ENCODE measurements at regions not wholly inside any gene's neighbourhood (a gene's known extent, or its start where the extent isn't known, plus 50 kb on each side); places are given as distances from the start of the nearest gene placed in this dataset.

GRCh38 chr4:35884714-35885480 is 359.4 kb downstream of the ARAP2 start:
- Histone ChIP-seq H3K9ac (ENCODE audit: low read depth, low read length, poor library complexity, severe bottlenecking) (no peak overlapping the region), H3K27me3 (ENCODE audit: insufficient read depth, low read length, poor library complexity, severe bottlenecking) (no peaks in the 10 kb centered on the region), H3K9me2 (replicated peaks; ENCODE audit: low read depth, low read length) (no peaks in the 10 kb centered on the region), H3K36me3 (ENCODE audit: insufficient read depth, low read length) (no peaks in the 10 kb centered on the region), H3K4me1 (ENCODE audit: insufficient read depth, low read length, poor library complexity, severe bottlenecking) (no peaks in the 10 kb centered on the region), H3K9me3 (ENCODE audit: insufficient read depth, low read depth, low read length) (no peaks in the 10 kb centered on the region), H2AFZ (ENCODE audit: low read length) (no peak overlapping the region), H3K4me2 (ENCODE audit: low read depth, low read length, poor library complexity, severe bottlenecking) (no peak overlapping the region), H4K20me1 (ENCODE audit: insufficient read depth, low read length, poor library complexity, severe bottlenecking) (no peaks in the 10 kb centered on the region), H3K4me3 (ENCODE audit: low read length, poor library complexity, severe bottlenecking) (no peak overlapping the region), H3F3A (ENCODE audit: low read depth) (no peaks in the 10 kb centered on the region), H3K79me2 (ENCODE audit: insufficient read depth, low read length) (no peaks in the 10 kb centered on the region)
- TF ChIP-seq EZH2phosphoT487 (IDR thresholded peaks at IDR 0.05; ENCODE audit: borderline replicate concordance) = no peak
- TF ChIP-seq CTCF (conservative IDR thresholded peaks at IDR 0.05; ENCODE audit: low read length) = no peak

- TF ChIP-seq CTCF (conservative IDR thresholded peaks at IDR 0.05; ENCODE audit: low read length) (no peak), EZH2phosphoT487 (IDR thresholded peaks at IDR 0.05; ENCODE audit: borderline replicate concordance) (no peak)
- H3K4me3 ChIP-seq (ENCODE audit: low read length, poor library complexity, severe bottlenecking) = no peak overlapping the region
- no peak overlapping the region for H3K4me2 ChIP-seq (ENCODE audit: low read depth, low read length, poor library complexity, severe bottlenecking)
- no peak overlapping the region for H2AFZ ChIP-seq (ENCODE audit: low read length)
- peaks cover under 1% of the 10 kb centered on the region for H3K27me3 ChIP-seq (ENCODE audit: insufficient read depth, low read length, poor library complexity, severe bottlenecking)
- H3K9me2 ChIP-seq (replicated peaks; ENCODE audit: low read depth, low read length) = no peaks in the 10 kb centered on the region
- no peaks in the 10 kb centered on the region for H3K79me2 ChIP-seq (ENCODE audit: insufficient read depth, low read length)
- no peaks in the 10 kb centered on the region for H3K4me1 ChIP-seq (ENCODE audit: insufficient read depth, low read length, poor library complexity, severe bottlenecking)
- no peaks in the 10 kb centered on the region for H3K9me3 ChIP-seq (ENCODE audit: insufficient read depth, low read depth, low read length)
- H4K20me1 ChIP-seq (ENCODE audit: insufficient read depth, low read length, poor library complexity, severe bottlenecking) = no peaks in the 10 kb centered on the region
- H3K36me3 ChIP-seq (ENCODE audit: insufficient read depth, low read length) = no peaks in the 10 kb centered on the region
- H3F3A ChIP-seq (ENCODE audit: low read depth) = no peaks in the 10 kb centered on the region
- H3K9ac ChIP-seq (ENCODE audit: low read depth, low read length, poor library complexity, severe bottlenecking) = no peak overlapping the region
These were observed 346.5 kb downstream of the ARAP2 start for GRCh38 chr4:35897808-35898207.

- H3F3A ChIP-seq (ENCODE audit: low read depth) = no peaks in the 10 kb centered on the region
- no peak overlapping the region for H3K4me3 ChIP-seq (ENCODE audit: low read length, poor library complexity, severe bottlenecking)
- no peaks in the 10 kb centered on the region for H3K9me2 ChIP-seq (replicated peaks; ENCODE audit: low read depth, low read length)
- H3K36me3 ChIP-seq (ENCODE audit: insufficient read depth, low read length) = no peaks in the 10 kb centered on the region
- TF ChIP-seq CTCF (conservative IDR thresholded peaks at IDR 0.05; ENCODE audit: low read length) (no peak), EZH2phosphoT487 (IDR thresholded peaks at IDR 0.05; ENCODE audit: borderline replicate concordance) (no peak)
- H3K9me3 ChIP-seq (ENCODE audit: insufficient read depth, low read depth, low read length) = no peaks in the 10 kb centered on the region
- no peak overlapping the region for H3K4me2 ChIP-seq (ENCODE audit: low read depth, low read length, poor library complexity, severe bottlenecking)
- H4K20me1 ChIP-seq (ENCODE audit: insufficient read depth, low read length, poor library complexity, severe bottlenecking) = no peaks in the 10 kb centered on the region
- no peaks in the 10 kb centered on the region for H3K79me2 ChIP-seq (ENCODE audit: insufficient read depth, low read length)
- H3K27me3 ChIP-seq (ENCODE audit: insufficient read depth, low read length, poor library complexity, severe bottlenecking) = peaks cover 9% of the 10 kb centered on the region
- H3K9ac ChIP-seq (ENCODE audit: low read depth, low read length, poor library complexity, severe bottlenecking) = no peak overlapping the region
- H2AFZ ChIP-seq (ENCODE audit: low read length) = no peak overlapping the region
- H3K4me1 ChIP-seq (ENCODE audit: insufficient read depth, low read length, poor library complexity, severe bottlenecking) = no peaks in the 10 kb centered on the region
These were observed 343.7 kb downstream of the ARAP2 start for GRCh38 chr4:35900286-35901243.

Data from Loucy (cell line).